Testis (tissue), 2 donors: ENCODE measurements at regions not wholly inside any gene's neighbourhood (a gene's known extent, or its start where the extent isn't known, plus 50 kb on each side); places are given as distances from the start of the nearest gene placed in this dataset.
A peak's percentile ranks its signal among the peaks of the same experiment; 100 is the strongest.

ENCODE experiments used
- DNase-seq: peaks from one replicate; pipeline ENCODE4 v3.0.0-alpha.2; 2019
- H3K27ac ChIP-seq, 2 donors: fragments of 200-600 bp; sonication (generic); one replicate each; pipeline ENCODE4 v1.5.1; 2019
- H3K27me3 ChIP-seq: fragments of 200-600 bp; sonication (generic); one replicate; pipeline ENCODE4 v1.5.1; 2019
- H3K36me3 ChIP-seq: fragments of 200-600 bp; sonication (generic); one replicate; pipeline ENCODE4 v1.5.1; 2017; ENCODE audit warnings: low read depth; ENCODE audit errors: missing control alignments
- H3K4me1 ChIP-seq: fragments of 200-600 bp; sonication (generic); one replicate; pipeline ENCODE4 v1.5.1; 2019
- H3K4me3 ChIP-seq, 2 donors: fragments of 200-600 bp; sonication (generic); one replicate each; pipeline ENCODE4 v1.5.1; 2017 to 2019
- H3K9me3 ChIP-seq: fragments of 200-600 bp; sonication (generic); one replicate; pipeline ENCODE4 v1.5.1; 2017
- CTCF ChIP-seq, 3 experiments: fragments of 450-650 bp in 2 of 3; fragments of 200-600 bp in 1 of 3; sonication (generic) in 1 of 3; IDR thresholded peaks; one replicate each; pipeline ENCODE4 v1.5.1; 2016 to 2019; ENCODE audit warnings: antibody characterized with exemption in 3 of 3, mild to moderate bottlenecking in 2 of 3, moderate library complexity in 1 of 3
- POLR2A ChIP-seq: fragments of 450-650 bp; IDR thresholded peaks from one replicate; pipeline ENCODE4 v1.6.1; 2017; ENCODE audit warnings: antibody characterized with exemption, mild to moderate bottlenecking, moderate library complexity
- WGBS, 2 donors: methylation state at CpG; one replicate each; pipeline ENCODE4 v1.1.5; 2018; 5-methylcytosine and 5-hydroxymethylcytosine counted together
- intact Hi-C: fragments of 100-400 bp; cut with DNase I; formaldehyde crosslinking; loops from one replicate; pipeline ENCODE4 v1.15.1; 2023; ENCODE audit warnings: low total_unique reads

GRCh38 chr21:16318651-16319300 is 589.0 kb downstream of the USP25 start:
- no peaks in the 10 kb centered on the region for H3K27me3 ChIP-seq
- H3K27ac ChIP-seq = no peak overlapping the region
- no peaks in the 10 kb centered on the region for H3K4me1 ChIP-seq
- H3K4me3 ChIP-seq = no peak overlapping the region
- H3K9me3 ChIP-seq = no peaks in the 10 kb centered on the region
- no peaks in the 10 kb centered on the region for H3K36me3 ChIP-seq
- no peak for DNase-seq
- intact Hi-C loops = no loop called here
- no peak for TF ChIP-seq CTCF (IDR thresholded peaks at IDR 0.05)
- no peak for TF ChIP-seq POLR2A

GRCh38 chr21:16320110-16320509 is 590.3 kb downstream of the USP25 start:
- Histone ChIP-seq H3K36me3 (no peaks in the 10 kb centered on the region), H3K4me1 (no peaks in the 10 kb centered on the region), H3K27me3 (no peaks in the 10 kb centered on the region), H3K27ac (no peak overlapping the region), H3K4me3 (no peak overlapping the region), H3K9me3 (no peaks in the 10 kb centered on the region)
- no peak for DNase-seq
- intact Hi-C loops = no loop called here
- 88 to 92% methylated on average over 1 of the region's 1 CpG for WGBS, 2 donors
- TF ChIP-seq CTCF (IDR thresholded peaks at IDR 0.05) = no peak
- TF ChIP-seq POLR2A = no peak

GRCh38 chr21:16322454-16322853 is 592.7 kb downstream of the USP25 start:
- Histone ChIP-seq H3K9me3 (no peaks in the 10 kb centered on the region), H3K27ac (peak overlapping the region in 1 of 2 donors; percentile 23), H3K36me3 (no peaks in the 10 kb centered on the region), H3K27me3 (no peaks in the 10 kb centered on the region), H3K4me1 (no peaks in the 10 kb centered on the region), H3K4me3 (no peak overlapping the region)
- DNase-seq = no peak
- intact Hi-C loops = no loop called here
- 46 to 56% methylated on average over 2 of the region's 2 CpGs for WGBS, 2 donors
- TF ChIP-seq POLR2A (no peak), CTCF (IDR thresholded peaks at IDR 0.05) (no peak)

- DNase-seq = no peak
- Histone ChIP-seq H3K27me3 (no peaks in the 10 kb centered on the region), H3K27ac (peak overlapping the region in 1 of 2 donors; percentile 23), H3K36me3 (no peaks in the 10 kb centered on the region), H3K9me3 (no peaks in the 10 kb centered on the region), H3K4me3 (no peak overlapping the region), H3K4me1 (no peaks in the 10 kb centered on the region)
- intact Hi-C loops = no loop called here
- WGBS, 2 donors = 53 to 70% methylated on average over 1 of the region's 1 CpG
- TF ChIP-seq CTCF (IDR thresholded peaks at IDR 0.05) (no peak), POLR2A (no peak)
Observed at GRCh38 chr21:16323596-16323995, 593.8 kb downstream of the USP25 start.

GRCh38 chr21:16324630-16325029 is 594.8 kb downstream of the USP25 start:
- no peak for DNase-seq
- Histone ChIP-seq H3K27me3 (no peaks in the 10 kb centered on the region), H3K4me1 (no peaks in the 10 kb centered on the region), H3K27ac (no peak overlapping the region), H3K4me3 (no peak overlapping the region), H3K36me3 (no peaks in the 10 kb centered on the region), H3K9me3 (no peaks in the 10 kb centered on the region)
- no peak for TF ChIP-seq CTCF (IDR thresholded peaks at IDR 0.05)
- TF ChIP-seq POLR2A = no peak
- WGBS, 2 donors = 46 to 61% methylated on average over 1 of the region's 1 CpG
- intact Hi-C loops = no loop called here
